ENCODE measurements at regions not wholly inside any gene's neighbourhood (a gene's known extent, or its start where the extent isn't known, plus 50 kb on each side); places are given as distances from the start of the nearest gene placed in this dataset.

DNA sequence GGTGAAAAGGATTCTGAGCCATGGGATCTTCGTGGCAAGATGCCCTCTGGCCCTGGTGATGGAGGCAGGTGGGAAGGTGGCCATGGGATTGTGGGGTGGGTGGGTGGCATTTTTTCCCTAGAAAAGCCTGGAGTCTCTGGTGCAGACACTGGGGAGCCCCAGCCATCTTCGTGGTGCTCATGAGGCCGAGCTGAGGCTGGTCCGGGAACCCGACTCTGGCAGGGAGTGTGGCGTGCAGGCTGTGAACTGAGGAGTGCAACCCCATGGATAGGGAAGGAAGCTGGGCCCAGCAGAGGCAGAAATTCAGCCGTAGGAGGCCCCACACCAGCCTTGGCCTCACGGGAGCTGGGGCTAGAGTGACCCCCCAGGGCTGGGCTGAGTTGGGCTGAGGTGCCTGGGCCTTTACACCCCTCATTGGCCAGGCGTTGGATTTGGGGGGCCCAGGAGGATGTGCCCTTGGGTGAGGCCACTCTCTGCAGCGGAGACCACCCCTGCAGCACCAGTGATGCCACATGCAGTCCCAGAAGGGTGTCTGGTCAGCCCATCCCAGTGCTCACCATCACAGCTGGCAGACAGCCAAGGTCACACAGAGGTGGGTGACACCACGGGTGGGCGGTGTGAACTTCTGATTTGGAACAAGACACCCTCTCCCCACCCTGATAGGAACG is 115.6 kb upstream of the HDAC4 start:
- H3K4me3 ChIP-seq (ENCODE audit: low read depth, low read length), result no peak overlapping the region
- TF ChIP-seq CTCF (IDR thresholded peaks at IDR 0.05; ENCODE audit: low read depth, low read length), result no peak

- TF ChIP-seq CTCF (IDR thresholded peaks at IDR 0.05; ENCODE audit: low read depth, low read length), result no peak
Observed at GRCh38 chr2:239514754-239515530, 114.1 kb upstream of the HDAC4 start.

GRCh38 chr2:239512054-239512453 is 111.2 kb upstream of the HDAC4 start:
- TF ChIP-seq CTCF (IDR thresholded peaks at IDR 0.05; ENCODE audit: low read depth, low read length), result no peak
- H3K4me3 ChIP-seq (ENCODE audit: low read depth, low read length), result no peak overlapping the region

More at GRCh38 chr2:239514754-239515530, 114.1 kb upstream of the HDAC4 start:
- H3K4me3 ChIP-seq (ENCODE audit: low read depth, low read length), result no peak overlapping the region

DNA sequence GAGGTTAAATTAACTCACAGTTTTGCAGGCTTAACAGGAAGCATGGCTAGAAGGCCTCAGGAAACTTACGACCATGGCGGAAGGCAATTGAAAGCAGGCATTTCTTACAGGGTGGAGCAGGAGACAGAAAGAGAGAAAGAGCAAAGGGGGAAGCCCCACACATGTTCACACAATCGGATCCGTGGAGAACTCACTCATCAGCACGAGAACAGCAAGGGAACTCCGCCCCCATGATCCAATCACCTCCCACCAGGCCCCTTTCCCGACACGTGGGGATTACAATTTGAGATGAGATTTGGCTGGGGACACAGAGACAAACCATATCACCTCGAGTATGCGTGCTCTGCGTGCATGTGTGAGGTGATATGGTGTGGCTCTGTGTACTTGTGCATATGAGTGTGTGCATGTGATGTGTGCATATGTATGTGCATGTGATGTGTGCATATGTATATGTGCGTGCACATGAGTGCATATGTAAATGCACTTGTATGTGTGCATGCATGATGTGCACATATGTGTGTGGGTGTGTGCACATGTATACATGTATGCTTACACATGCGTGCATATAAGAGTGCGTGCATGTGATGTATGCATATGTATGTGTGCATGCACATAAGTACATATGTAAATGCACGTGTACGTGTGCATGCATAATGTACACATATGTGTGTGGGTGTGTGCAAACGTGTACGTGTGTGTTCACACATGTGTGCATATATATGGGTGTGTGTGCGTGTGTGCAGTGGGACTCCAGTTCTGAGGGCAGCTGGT is 108.7 kb upstream of the HDAC4 start:
- no peak for TF ChIP-seq CTCF (IDR thresholded peaks at IDR 0.05; ENCODE audit: low read depth, low read length)
- no peak overlapping the region for H3K4me3 ChIP-seq (ENCODE audit: low read depth, low read length)

- no peak overlapping the region for H3K4me3 ChIP-seq (ENCODE audit: low read depth, low read length)
- no peak for TF ChIP-seq CTCF (IDR thresholded peaks at IDR 0.05; ENCODE audit: low read depth, low read length)
Observed at GRCh38 chr2:239508261-239508660, 107.4 kb upstream of the HDAC4 start.

DNA sequence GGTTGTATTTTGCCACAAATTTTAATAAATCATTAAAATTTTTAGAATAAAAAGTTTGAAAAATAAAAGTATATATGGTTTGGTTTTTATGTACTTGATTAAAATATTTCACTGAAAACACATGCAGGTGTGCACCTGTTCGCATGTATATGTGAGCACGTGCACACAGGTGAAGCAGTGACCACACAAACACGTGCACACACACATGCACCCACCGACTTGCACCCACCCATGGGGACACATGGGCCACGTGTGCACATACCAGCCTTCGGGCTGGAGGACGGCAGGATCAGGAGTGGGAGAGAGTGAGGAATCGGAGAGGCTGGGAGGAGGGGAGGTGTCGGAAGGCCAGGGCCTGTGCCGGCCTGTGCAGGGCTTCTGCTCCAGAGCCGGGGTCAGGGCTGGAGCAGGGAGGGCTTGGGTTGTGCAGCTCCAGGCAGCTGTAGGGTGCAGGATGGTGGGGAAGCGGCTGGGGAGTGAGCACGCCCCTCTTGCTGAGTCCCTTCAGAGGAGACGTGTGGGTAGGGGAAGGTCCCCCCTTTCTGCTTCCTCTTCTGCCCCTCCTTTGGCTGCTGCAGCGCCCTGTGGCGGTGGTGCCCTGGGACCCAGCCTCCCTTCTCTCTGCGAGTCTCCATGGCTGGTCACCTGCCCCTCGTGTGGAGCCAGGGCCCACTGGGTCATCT is 106.9 kb upstream of the HDAC4 start:
- no peak overlapping the region for H3K4me3 ChIP-seq (ENCODE audit: low read depth, low read length)
- TF ChIP-seq CTCF (IDR thresholded peaks at IDR 0.05; ENCODE audit: low read depth, low read length), result no peak

All from WI38 (cell line).